Medulla oblongata (tissue), 1 donor: ENCODE measurements at regions not wholly inside any gene's neighbourhood (a gene's known extent, or its start where the extent isn't known, plus 50 kb on each side); places are given as distances from the start of the nearest gene placed in this dataset.
"Not testable (repeated sequence)": the region's sequence is repeated elsewhere in the genome, so short reads cannot be mapped to it uniquely, and the experiment has no call there.

Experiments used
- DNase-seq: peaks from one replicate; pipeline ENCODE4 v3.0.0-alpha.2; 2015; ENCODE audit errors: extremely low spot score

GRCh38 chr17:70278844-70279462 is 109.6 kb downstream of the KCNJ2 start:
- DNase-seq = peak; percentile 38

- DNase-seq = no peak
Measured at GRCh38 chr17:70286391-70286790, 117.1 kb downstream of the KCNJ2 start.

- DNase-seq = no peak
Measured at GRCh38 chr17:70288540-70289290, 119.4 kb downstream of the KCNJ2 start.

- DNase-seq = no peak
Measured at GRCh38 chr17:70290770-70291169, 121.4 kb downstream of the KCNJ2 start.

GRCh38 chr17:70292366-70292765 is 123.0 kb downstream of the KCNJ2 start:
- DNase-seq = peak; percentile 7

GRCh38 chr17:70293564-70294310 is 124.4 kb downstream of the KCNJ2 start:
- not testable (repeated sequence) for DNase-seq

- DNase-seq = peak; percentile 55
Measured at GRCh38 chr17:70295329-70295728, 126.0 kb downstream of the KCNJ2 start.

- DNase-seq = peak; percentile 64
Measured at GRCh38 chr17:70295731-70296130, 126.4 kb downstream of the KCNJ2 start.

GRCh38 chr17:70296456-70296855 is 127.1 kb downstream of the KCNJ2 start:
- no peak for DNase-seq

GRCh38 chr17:70297397-70297796 is 128.1 kb downstream of the KCNJ2 start:
- DNase-seq = no peak

GRCh38 chr17:70298929-70299531 is 129.7 kb downstream of the KCNJ2 start:
- DNase-seq = no peak

- DNase-seq = no peak
Measured at GRCh38 chr17:70307430-70308225, 138.3 kb downstream of the KCNJ2 start.

- no peak for DNase-seq
Measured at GRCh38 chr17:70308618-70309017, 139.3 kb downstream of the KCNJ2 start.

GRCh38 chr17:70310221-70310672 is 140.9 kb downstream of the KCNJ2 start:
- DNase-seq = no peak

- DNase-seq = no peak
Measured at GRCh38 chr17:70313086-70313852, 143.9 kb downstream of the KCNJ2 start.

GRCh38 chr17:70314096-70314495 is 144.8 kb downstream of the KCNJ2 start:
- DNase-seq = no peak

- DNase-seq = no peak
Measured at GRCh38 chr17:70314506-70314905, 145.2 kb downstream of the KCNJ2 start.

GRCh38 chr17:70317421-70317820 is 148.1 kb downstream of the KCNJ2 start:
- no peak for DNase-seq

- no peak for DNase-seq
Measured at GRCh38 chr17:70318051-70318450, 148.7 kb downstream of the KCNJ2 start.

GRCh38 chr17:70319516-70319915 is 150.2 kb downstream of the KCNJ2 start:
- DNase-seq = no peak
